Astrocyte (in vitro differentiated cells and primary cell): ENCODE measurements at regions not wholly inside any gene's neighbourhood (a gene's known extent, or its start where the extent isn't known, plus 50 kb on each side); places are given as distances from the start of the nearest gene placed in this dataset.

Source experiments
- DNase-seq: peaks from one replicate; pipeline ENCODE4 v3.0.0-alpha.2; 2010; ENCODE audit warnings: low read depth
- FAIRE-seq: peaks from 2 replicates; lab custom pipeline; 2011; peaks lifted over from hg19 to GRCh38; lab: Jason Lieb, UNC
- H2AFZ ChIP-seq: 2 replicates; pipeline ENCODE4 v1.6.0; 2012; ENCODE audit warnings: low read depth, low read length, inconsistent platforms
- H3K27ac ChIP-seq: 2 replicates; pipeline ENCODE4 v1.5.1; 2011; ENCODE audit warnings: low read depth, low read length, inconsistent platforms
- H3K27me3 ChIP-seq: 2 replicates; pipeline ENCODE4 v1.6.0; 2011; ENCODE audit warnings: low read length, inconsistent platforms; ENCODE audit not compliant: insufficient read depth
- H3K36me3 ChIP-seq: 2 replicates; pipeline ENCODE4 v1.5.1; 2011; ENCODE audit warnings: low read length, inconsistent platforms; ENCODE audit not compliant: insufficient read depth
- H3K4me1 ChIP-seq: 2 replicates; pipeline ENCODE4 v1.5.1; 2011; ENCODE audit warnings: low read length, inconsistent platforms; ENCODE audit not compliant: insufficient read depth
- H3K4me2 ChIP-seq: 2 replicates; pipeline ENCODE4 v1.6.0; 2012; ENCODE audit warnings: low read length, inconsistent platforms
- H3K4me3 ChIP-seq: 2 replicates; pipeline ENCODE4 v1.5.1; 2011; ENCODE audit warnings: low read depth, mild to moderate bottlenecking, low read length, inconsistent platforms; ENCODE audit not compliant: insufficient read depth
- H3K79me2 ChIP-seq: 2 replicates; pipeline ENCODE4 v1.6.0; 2012; ENCODE audit warnings: mild to moderate bottlenecking, low read length, inconsistent platforms; ENCODE audit not compliant: insufficient read depth
- H3K9ac ChIP-seq: 2 replicates; pipeline ENCODE4 v1.6.0; 2012; ENCODE audit warnings: mild to moderate bottlenecking, low read length, inconsistent platforms
- H3K9me3 ChIP-seq: 2 replicates; pipeline ENCODE4 v1.5.1; 2012; ENCODE audit warnings: low read depth, mild to moderate bottlenecking, low read length, inconsistent platforms; ENCODE audit not compliant: insufficient read depth
- H4K20me1 ChIP-seq: 2 replicates; pipeline ENCODE4 v1.6.0; 2012; ENCODE audit warnings: low read length, inconsistent platforms; ENCODE audit not compliant: insufficient read depth
- H3K27ac Mint-ChIP-seq: one replicate; pipeline ENCODE4 v1.8.0; 2021; ENCODE audit warnings: mild to moderate bottlenecking, mixed read lengths; ENCODE audit not compliant: unreplicated experiment
- H3K27me3 Mint-ChIP-seq: one replicate; pipeline ENCODE4 v1.8.0; 2021; ENCODE audit warnings: low read depth, mixed read lengths; ENCODE audit not compliant: unreplicated experiment
- H3K36me3 Mint-ChIP-seq: one replicate; pipeline ENCODE4 v1.8.0; 2021; ENCODE audit warnings: low read depth, mixed read lengths; ENCODE audit not compliant: unreplicated experiment
- H3K4me1 Mint-ChIP-seq: one replicate; pipeline ENCODE4 v1.8.0; 2021; ENCODE audit warnings: low read depth, mixed read lengths; ENCODE audit not compliant: unreplicated experiment
- H3K4me3 Mint-ChIP-seq: one replicate; pipeline ENCODE4 v1.8.0; 2021; ENCODE audit warnings: mild to moderate bottlenecking, moderate library complexity, mixed read lengths; ENCODE audit not compliant: unreplicated experiment
- H3K9me3 Mint-ChIP-seq: one replicate; pipeline ENCODE4 v1.8.0; 2021; ENCODE audit warnings: mild to moderate bottlenecking, mixed read lengths; ENCODE audit not compliant: unreplicated experiment
- EZH2 ChIP-seq: IDR thresholded peaks from 2 replicates; pipeline ENCODE4 v1.6.1; 2012; ENCODE audit warnings: mild to moderate bottlenecking, low read length, inconsistent platforms; ENCODE audit not compliant: insufficient read depth
- TF ChIP-seq, protein P1 (sequence below): IDR thresholded peaks from 2 replicates; pipeline ENCODE4 v1.5.1; 2011; ENCODE audit warnings: low read depth, mild to moderate bottlenecking, inconsistent platforms, low read length, moderate library complexity; ENCODE audit not compliant: insufficient read depth

- Histone ChIP-seq H3K79me2 (no peaks in the 10 kb centered on the region), H4K20me1 (no peaks in the 10 kb centered on the region), H3K4me3 (peak overlapping the region; percentile 54), H2AFZ (peak overlapping the region; percentile 100), H3K27ac (no peak overlapping the region), H3K4me2 (peak overlapping the region; percentile 100), H3K27me3 (peaks cover 10% of the 10 kb centered on the region), H3K9ac (peak overlapping the region; percentile 70), H3K9me3 (no peaks in the 10 kb centered on the region), H3K4me1 (peaks cover 10% of the 10 kb centered on the region), H3K36me3 (no peaks in the 10 kb centered on the region)
- H3K27ac Mint-ChIP-seq, result no peak overlapping the region
- H3K36me3 Mint-ChIP-seq, result no peaks in the 10 kb centered on the region
- peak overlapping the region; percentile 88 for H3K4me3 Mint-ChIP-seq
- no peak for FAIRE-seq
- H3K27me3 Mint-ChIP-seq, result peaks cover 39% of the 10 kb centered on the region
- H3K9me3 Mint-ChIP-seq, result no peaks in the 10 kb centered on the region
- TF ChIP-seq, protein P1, sequence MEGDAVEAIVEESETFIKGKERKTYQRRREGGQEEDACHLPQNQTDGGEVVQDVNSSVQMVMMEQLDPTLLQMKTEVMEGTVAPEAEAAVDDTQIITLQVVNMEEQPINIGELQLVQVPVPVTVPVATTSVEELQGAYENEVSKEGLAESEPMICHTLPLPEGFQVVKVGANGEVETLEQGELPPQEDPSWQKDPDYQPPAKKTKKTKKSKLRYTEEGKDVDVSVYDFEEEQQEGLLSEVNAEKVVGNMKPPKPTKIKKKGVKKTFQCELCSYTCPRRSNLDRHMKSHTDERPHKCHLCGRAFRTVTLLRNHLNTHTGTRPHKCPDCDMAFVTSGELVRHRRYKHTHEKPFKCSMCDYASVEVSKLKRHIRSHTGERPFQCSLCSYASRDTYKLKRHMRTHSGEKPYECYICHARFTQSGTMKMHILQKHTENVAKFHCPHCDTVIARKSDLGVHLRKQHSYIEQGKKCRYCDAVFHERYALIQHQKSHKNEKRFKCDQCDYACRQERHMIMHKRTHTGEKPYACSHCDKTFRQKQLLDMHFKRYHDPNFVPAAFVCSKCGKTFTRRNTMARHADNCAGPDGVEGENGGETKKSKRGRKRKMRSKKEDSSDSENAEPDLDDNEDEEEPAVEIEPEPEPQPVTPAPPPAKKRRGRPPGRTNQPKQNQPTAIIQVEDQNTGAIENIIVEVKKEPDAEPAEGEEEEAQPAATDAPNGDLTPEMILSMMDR, result peak; percentile 3
- no peak for TF ChIP-seq EZH2
- H3K4me1 Mint-ChIP-seq, result no peaks in the 10 kb centered on the region
- DNase-seq, result peak; percentile 27
These were observed 134.0 kb upstream of the BARHL2 start for GRCh38 chr1:90850898-90851710.

- Histone ChIP-seq H3K4me1 (peaks cover 10% of the 10 kb centered on the region), H3K9me3 (no peaks in the 10 kb centered on the region), H3K27ac (no peak overlapping the region), H3K4me3 (peak overlapping the region; percentile 54), H3K36me3 (no peaks in the 10 kb centered on the region), H4K20me1 (no peaks in the 10 kb centered on the region), H3K9ac (peak overlapping the region; percentile 70), H3K4me2 (peak overlapping the region; percentile 100), H2AFZ (peak overlapping the region; percentile 100), H3K79me2 (no peaks in the 10 kb centered on the region), H3K27me3 (peaks cover 14% of the 10 kb centered on the region)
- Mint-ChIP-seq H3K9me3 (no peaks in the 10 kb centered on the region), H3K36me3 (no peaks in the 10 kb centered on the region), H3K4me3 (peak overlapping the region; percentile 88), H3K27ac (peak overlapping the region; percentile 1), H3K27me3 (peaks cover 47% of the 10 kb centered on the region), H3K4me1 (no peaks in the 10 kb centered on the region)
- no peak for DNase-seq
- TF ChIP-seq, protein P1, result no peak
- no peak for TF ChIP-seq EZH2
- no peak for FAIRE-seq
These were observed 133.2 kb upstream of the BARHL2 start for GRCh38 chr1:90850181-90850897.
